Suppressor macrophage (primary cell): ENCODE measurements at regions not wholly inside any gene's neighbourhood (a gene's known extent, or its start where the extent isn't known, plus 50 kb on each side); places are given as distances from the start of the nearest gene placed in this dataset.

Experiments used
- DNase-seq, 4 experiments: peaks; one replicate each; pipeline ENCODE4 v3.0.0-alpha.2; 2020 to 2022

DNA sequence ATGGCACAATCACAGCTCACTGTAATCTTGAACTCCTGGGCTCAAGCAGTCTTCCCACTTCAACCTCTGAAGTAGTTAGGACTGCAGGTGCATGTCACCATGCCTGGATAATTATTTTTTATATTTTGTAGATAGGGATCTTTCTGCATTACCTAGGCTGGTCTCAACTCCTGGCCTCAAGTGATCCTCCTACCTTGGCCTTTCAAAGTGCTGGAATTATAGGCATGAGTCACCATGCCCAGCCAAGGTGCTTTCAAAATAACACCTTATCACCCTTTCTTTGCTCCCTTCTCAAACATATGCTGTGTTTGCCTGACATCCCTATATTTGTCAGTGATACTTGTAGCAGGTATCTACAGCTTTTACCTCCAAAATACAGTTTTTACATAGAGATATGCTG lies 242.0 kb upstream of the ARRDC4 start:
- DNase-seq, result no peak

DNA sequence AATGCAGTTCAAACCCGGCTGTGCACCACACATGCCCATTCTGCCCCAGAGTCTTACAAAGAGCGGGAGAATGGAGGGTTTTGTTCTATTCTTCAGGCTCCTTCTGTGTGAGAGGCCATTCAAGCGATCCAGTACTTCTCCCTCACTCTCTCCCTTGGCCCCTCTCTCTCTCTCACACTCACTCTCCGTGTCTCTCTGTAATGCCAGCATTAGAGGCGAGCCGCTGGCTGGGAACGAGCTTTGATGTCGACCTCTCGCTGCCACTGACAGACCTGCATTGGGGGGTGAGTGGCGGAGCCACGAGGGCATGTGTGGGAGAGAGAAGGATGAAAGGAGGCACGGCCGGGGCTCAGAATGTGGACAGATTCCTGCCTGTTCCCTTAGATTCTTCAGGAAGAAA lies 231.7 kb upstream of the ARRDC4 start:
- no peak for DNase-seq

DNA sequence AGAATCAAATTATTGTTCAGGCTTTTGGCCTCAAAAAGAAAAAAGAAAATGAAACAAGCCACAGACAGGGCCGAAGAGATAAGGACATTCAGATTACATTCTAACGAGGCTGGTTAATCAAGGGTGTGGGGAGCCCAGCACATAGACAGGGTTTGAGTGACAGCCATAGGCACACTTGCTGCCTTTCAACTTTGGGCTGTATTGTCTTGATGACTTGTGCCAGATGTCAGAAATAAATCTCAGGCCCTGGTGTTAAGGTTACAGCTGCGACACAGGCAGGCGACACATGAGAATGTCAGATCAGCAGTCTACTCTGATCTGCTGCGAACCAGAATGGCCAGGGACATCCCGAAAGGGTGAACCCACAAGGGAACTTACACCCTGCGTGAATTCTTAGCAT lies 231.2 kb upstream of the ARRDC4 start:
- no peak for DNase-seq

DNA sequence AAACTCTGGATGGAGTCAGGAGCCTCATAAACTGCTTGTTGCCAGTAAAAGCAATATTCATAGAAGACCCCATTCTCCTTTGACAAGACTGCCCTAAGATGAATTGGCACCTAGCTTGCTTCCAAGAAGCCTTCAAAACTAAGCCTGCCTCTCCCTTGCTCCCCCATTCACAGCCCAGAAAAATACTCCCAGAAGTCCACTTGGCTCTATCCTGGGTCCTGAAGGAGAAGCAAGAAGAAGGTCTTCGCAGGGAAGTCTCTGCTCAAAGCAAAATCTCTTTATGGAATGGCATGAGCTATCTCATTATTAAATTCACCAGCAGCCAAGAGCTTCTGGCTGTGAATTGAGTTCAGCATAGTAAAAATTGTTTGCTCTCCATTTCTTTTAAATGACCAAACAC lies 230.2 kb upstream of the ARRDC4 start:
- no peak for DNase-seq

DNA sequence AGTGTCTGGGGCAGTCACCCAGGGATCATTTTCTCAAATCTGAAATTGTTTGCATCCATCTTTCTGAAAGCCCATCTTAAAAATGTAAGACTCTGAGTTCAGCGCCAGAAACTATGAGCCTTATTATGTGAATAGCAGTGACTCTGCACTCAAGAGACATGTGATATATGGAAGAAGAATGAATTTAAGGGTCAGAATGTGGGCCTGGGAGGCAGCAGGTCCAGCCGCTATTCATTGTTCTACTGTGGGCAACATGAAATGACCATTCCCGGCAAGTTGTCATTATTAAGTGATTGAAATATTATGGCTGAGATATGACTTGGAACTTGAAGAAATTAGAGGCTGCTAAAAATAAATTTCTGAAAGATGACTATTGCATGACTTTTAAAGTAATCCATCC lies 228.6 kb upstream of the ARRDC4 start:
- no peak for DNase-seq

DNA sequence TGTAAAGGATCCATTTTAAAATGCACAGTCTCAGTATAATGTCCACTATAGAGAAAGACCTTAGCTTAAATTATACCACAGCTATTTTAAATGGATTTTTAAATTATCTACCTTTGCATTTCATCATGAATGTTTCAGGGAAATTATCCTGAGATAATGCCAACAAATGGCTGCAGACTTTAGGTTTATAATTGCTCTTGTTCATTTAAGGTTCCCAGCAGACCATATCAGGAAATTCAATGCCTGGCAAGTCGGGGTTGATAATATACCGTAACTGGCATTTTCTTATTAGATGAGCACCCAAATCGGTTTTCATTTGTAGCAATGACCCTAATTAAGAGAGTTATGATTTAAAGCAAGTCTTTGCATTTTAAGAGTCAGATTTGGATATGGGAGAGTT lies 227.1 kb upstream of the ARRDC4 start:
- DNase-seq, result no peak

DNA sequence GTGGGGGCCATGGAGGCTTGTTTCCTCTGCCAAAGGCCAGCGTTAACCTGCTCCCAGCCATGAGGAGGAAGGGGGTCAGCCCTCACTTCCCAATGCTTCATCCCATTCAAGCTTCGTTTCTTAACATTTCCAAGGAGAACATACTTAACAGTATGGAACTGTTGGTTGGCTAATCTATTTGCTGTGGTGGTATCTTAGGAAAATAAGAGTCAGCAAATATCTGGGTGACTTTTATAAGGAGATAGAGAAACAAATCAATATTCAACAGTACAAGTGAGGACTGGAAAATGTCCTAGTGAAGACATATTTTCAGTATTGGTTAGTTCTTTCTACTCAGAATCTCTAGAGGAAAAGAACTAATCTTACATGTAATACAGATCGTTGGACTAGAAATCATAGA lies 223.8 kb upstream of the ARRDC4 start:
- DNase-seq, result no peak

DNA sequence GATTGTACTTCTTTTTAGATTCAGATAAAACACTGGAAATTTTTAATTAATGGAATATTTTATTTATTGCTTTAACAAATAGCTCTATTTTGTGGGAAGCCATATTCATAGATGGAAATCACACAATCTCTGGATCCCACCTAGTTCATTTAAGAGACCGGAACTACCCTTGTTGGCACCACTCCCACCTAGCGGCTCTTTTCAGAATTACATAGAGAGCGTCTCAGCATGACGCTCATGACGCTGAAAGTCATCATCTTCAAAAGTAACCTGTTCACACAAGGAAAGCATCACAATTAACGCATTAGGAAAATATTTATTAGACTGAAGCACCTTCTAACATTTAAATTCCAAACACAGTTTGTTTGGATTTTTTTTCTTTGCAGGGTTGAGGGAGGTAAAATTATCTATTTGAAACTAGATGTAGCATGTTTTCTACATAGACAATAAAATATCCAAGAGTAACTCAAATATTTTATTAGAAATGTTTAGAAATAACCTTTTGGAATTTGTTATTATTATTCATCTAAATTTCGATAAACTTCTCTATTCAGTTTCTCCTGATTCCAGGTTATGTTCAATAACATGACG lies 214.9 kb upstream of the ARRDC4 start:
- peak; percentile 48 to 69 (median 61) for DNase-seq

DNA sequence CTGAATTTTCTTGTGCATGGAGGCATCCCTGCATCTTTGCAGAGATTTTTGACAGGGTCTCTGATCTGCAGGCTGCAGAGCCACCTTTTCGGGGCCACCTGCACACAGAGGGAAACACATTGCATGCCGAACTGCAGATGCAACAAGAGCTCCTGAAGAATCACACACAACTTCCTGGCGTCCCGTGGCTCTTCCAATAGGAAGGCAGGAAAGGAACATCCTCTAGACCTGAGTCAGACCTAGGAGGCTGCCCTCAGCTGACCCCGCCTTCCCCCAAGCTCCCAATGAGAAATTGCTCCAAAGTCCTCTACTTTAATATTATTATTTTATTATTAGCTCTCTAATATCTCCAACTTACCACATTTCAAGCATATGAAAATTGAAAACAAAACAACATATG lies 213.2 kb upstream of the ARRDC4 start:
- no peak for DNase-seq

DNA sequence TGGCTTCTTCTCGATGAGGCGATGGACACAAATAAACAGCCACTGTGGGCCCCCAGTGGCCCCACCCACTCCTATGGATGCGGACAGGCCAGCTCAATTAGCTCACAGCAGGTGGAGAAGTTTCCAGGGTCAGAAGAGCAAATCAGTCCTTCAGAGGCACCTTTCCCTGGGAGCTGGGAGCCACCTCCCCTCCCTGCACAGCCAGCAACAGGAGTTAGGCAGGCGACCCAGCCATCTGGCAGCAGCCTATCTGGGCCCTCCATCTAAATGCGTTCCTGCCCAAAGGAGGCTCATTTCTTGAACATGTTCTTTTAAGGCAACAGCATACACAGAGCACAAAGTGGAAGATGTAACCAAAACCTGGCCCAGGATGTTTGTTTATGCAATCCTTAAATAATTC lies 211.9 kb upstream of the ARRDC4 start:
- DNase-seq, result no peak

DNA sequence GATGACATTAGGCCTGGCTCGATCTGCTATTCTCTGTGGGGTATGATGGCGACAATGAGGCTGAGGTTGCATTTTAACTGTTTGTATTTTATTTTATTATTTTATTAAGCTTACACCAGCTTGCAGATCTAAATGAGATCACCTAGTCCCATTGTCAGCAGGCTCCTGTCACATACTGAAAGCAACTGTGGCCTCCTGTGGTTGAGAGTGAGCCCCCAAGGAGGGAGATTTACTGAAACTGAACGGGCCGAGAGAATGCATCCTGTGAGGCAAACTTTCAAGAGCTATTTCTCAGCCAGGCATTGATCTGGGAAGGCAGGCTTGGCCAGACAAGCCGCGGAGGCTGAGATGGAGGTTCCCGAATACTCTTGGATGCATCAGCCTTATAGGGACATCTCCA lies 210.4 kb upstream of the ARRDC4 start:
- no peak for DNase-seq

DNA sequence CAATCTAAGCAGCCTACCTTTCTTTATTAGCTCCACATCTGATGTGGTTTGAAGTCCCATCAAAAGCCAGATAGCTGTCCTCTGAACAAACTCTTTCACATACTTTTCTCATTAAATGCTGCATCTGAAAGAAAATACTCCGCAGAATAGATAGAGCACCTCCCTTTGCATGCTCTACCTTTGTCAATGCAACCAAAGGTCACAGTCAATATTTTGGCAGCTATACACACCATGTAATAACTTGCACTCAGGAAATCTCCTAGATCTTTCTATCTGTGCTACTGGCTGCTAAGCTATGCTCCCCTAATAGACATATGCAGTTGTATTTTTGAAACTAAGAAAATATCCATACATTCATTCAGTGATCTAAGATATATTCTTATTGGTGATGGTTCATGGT lies 204.8 kb upstream of the ARRDC4 start:
- DNase-seq, result no peak

DNA sequence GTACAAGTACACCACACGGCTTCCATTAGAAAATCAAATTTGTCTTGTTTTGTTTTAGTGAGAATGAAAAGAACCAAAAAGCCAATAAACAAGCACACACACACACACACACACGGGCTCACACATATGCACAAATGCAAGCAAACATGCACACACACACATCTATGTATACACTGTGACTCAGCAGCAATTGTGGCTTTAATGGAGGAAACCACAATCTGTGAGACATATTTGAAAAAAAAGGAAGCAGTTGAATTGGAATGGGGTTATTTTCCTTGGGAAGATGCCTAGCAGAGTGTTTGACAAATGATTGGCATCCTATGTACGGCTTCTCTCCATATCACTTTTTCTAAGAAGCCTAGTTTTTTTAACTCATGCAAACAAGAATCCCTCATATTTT lies 201.1 kb upstream of the ARRDC4 start:
- DNase-seq, result peak; percentile 13 to 60 (median 46)

DNA sequence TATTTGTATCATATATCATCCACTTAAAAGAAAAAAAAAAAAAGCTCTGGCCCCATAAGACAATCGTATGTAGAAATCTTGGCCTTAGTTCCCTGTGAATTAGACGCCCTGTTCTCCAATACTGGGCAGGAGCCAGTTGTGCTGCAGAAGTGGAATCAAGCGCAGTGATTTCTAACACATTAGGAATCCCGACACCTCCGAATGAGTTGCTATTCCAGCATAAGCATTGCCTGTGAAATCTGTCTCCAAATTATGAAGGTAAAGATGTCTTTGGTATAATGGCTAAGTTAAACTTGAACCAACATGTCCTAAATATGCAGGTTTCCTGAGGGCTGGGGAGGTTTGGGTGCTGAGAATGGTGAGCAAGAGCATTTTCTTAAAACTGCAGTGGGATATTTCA lies 199.4 kb upstream of the ARRDC4 start:
- no peak for DNase-seq

DNA sequence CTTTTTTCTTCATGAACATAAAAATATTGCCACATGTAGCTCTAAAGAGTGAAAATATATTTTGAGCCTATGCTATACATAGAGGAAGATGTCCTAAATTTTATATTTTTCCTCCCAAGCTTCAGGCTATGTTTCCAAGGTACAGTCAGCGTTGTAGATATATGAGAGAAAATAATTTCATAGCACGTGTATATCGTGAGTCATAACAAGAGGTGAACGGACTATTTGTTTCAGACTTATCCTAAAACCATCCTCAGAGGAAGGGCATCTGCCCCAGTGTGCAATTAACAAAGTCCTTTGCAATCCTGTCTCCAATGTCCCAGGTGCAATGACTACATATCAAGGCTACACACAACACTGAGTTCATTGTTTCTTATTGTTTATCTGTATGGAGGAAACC lies 177.3 kb upstream of the ARRDC4 start:
- DNase-seq, result no peak

DNA sequence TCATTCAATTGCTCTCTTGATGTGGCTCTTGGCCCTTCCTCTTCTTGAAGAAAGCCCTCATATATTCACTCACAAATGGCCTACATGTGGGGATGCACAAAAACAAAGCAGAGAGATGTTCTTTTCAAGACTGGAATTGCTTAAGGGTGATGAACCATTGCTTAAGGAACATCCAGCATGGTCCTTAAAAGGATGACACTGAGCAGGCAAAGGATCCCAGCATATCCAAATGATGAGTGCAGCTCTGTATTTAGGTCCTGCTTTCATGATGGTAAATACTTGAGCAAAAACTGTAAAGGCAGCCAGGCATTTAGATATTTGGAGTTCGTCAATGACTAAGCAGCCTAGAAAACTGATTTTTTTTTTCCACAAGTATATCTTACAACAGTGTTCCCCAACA lies 173.8 kb upstream of the ARRDC4 start:
- DNase-seq, result peak in 1 of 4 experiments; percentile 0

DNA sequence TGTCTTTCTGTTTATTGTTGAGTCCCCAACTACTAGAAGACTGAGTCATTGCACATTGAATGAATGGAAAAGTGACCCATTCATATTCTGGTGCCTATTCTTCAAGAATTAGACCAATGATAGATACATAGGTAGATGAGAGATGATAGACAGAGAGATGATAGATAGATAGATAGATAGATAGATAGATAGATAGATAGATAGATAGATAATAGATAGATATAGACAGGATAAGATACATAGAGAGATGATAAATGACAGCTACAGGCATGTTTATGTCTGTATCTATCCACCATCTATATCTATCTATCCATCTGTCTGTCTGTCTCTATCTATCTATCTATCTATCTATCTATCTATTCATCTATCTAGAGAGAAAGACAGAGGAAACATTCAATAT lies 170.3 kb upstream of the ARRDC4 start:
- DNase-seq, result no peak

DNA sequence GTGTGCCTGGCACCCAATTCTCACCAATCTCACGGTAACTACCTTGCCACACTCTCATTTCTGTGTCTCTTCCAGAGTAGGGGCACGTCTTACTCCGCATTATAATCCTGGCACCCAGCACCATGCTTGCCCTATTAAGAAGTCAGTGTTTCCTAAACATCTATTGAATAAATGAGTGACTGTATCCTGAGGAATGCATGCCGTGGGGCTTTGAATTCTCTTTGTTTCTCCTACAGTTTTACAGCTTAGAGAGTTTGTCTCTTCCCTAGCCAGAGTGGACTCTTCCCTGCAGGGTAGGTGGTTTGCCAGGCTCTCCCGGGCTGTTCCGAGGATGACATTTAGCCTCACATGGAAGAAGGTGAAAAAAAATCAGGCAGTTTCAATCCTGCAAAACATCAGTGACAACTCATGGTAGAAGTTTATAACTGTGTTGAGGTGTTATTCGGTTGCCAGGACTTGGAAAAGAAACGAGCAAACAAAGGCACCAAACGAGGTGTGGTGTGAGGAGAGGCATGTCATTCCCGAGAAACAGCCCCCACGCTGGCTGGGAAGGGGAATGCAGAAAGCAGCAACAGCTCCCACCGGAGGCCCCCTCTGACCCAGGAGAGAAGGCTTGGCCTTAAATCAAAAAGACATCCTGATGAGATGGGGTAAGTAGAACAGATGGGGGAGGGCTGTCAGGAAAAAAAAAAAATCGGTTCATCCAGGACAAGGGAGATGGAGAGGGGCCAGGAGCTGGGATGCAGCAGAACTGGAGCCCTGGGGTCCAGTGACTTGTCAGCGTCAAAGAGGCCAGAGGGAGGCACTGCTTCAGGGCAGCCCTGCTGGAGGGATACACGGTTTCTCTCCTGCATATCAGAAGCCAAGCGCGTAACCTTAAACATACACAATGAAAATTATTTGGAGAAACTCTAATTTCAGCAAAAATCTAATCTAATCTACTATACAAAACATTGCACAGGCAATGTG lies 168.4 kb upstream of the ARRDC4 start:
- no peak for DNase-seq

DNA sequence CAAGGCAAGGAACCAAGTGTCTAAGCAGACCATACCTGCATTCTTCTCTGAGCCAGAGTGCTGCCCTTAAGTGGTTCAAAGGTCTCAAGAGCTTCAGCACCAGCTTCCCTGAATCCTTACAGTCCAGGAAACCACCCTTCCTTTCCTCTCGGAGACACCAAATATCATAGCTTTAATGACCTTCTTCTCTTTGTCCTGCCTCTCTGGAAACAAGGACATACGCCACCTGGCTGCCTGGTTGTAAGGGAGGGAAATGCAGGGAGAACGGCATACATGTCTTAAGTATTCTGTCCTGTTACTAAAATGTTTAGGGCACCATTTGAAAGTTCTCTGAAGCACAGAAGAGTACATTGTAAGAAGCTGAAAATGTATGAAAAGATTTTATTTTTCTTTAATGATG lies 155.6 kb upstream of the ARRDC4 start:
- DNase-seq, result no peak

DNA sequence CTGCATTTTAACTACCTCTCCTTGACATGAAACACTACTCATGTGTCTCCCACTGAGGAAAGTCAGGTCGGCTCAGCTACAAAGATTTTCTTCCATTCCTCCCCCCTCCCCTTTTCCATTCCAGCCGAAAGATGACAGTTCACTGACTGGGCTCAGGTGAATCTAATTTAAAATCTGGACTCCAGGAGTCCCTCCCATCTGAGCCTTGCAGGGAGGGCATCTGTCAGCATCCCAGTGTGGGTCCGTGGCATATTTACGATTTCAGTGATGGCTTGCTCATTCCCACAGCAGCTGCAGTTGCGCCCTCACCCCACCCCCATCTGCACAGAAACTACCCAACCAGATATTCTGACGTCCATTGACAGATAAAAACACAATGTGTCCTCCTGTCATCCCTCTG lies 153.7 kb upstream of the ARRDC4 start:
- no peak for DNase-seq

DNA sequence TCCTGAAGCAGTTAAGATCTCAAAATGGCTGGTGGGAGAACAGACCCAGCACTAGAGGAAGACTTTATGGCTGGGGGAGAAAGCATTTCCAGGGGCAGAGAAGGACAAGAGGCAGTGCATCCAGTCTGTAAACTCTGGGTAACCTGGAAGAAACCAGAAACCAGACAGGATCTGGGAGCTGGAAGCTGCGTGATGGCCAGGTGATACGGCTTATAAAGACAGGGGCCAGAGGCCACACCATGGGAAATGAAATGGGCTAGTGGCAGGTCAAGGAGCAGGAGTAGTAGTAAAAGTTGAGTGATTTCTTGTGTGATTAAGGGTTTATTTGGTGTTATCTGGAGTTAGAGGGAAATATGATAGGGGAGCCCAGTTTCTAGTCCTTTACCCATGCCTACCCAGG lies 144.7 kb upstream of the ARRDC4 start:
- DNase-seq, result no peak

DNA sequence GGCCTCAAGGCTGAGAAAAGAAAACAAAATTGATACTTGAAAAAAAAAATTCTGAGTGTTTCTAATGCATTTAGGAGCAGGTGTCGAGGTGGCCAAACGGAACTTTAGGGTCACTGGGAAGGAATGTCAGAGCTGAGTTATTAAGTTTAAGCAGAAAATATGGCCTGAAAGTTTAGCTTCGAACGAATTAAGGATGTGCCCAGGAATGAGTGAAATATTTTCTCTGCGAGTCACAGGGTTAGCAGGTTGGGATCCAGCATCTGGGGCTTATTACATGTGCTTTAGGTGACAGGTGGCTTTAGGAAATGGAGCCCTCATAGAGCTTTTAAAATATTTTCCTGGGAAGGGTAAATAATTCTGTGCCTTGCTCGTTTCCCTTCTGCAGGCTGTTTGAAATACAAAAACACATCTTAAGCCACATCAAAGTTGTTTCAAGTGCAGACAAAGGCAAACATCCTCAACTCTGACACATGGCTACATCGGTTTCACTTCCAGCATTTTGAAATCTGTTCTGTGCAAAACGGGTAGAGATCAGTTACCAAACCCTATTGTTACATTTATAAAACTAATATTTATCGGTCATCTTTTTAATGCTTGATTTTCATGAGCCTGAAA lies 143.1 kb upstream of the ARRDC4 start:
- no peak for DNase-seq

DNA sequence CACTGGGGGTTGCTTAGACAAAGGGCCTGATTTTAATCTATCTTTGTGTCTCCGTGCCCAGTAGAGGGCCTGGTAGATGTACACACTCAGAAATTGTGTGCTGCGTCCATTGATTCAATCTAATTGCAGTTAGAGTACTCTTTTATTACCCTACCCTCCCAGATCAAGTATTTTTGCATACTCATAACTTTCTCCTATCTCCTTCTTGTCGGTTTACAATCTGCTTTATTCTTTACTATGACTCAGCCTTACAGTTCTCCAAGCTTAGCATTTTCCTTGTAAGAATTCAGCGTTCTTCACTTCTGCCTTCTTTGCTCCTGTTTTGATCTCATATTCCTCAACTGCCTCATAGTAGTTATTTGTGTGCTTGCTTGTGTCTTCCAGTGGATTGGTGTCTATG lies 124.5 kb upstream of the ARRDC4 start:
- DNase-seq, result no peak

DNA sequence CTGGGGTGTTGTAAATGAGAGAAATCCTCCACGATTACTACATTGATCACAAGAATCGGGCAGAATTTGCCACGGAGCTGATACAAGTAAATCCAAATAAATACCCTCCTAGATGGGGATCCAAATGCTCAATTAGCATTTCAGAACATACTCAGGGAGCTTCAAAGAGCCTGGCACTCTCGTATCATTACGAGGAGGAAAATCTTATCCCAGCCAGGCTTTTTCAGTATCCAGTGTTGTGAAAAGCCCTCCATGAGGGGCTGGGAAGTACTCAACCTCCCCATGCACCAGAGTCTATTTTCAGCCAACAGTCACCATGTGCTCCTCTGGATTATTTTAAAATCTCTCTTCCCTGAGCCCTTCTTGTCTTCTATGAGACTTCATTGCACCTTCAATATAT lies 122.6 kb upstream of the ARRDC4 start:
- no peak for DNase-seq
